Neural cell (in vitro differentiated cells): ENCODE measurements at regions not wholly inside any gene's neighbourhood (a gene's known extent, or its start where the extent isn't known, plus 50 kb on each side); places are given as distances from the start of the nearest gene placed in this dataset.

Source experiments
- EP300 ChIP-seq: fragments of 450-650 bp; conservative IDR thresholded peaks from 2 replicates; pipeline ENCODE4 v1.6.1; 2014; ENCODE audit warnings: antibody characterized with exemption, mild to moderate bottlenecking, moderate library complexity; ENCODE audit not compliant: poor library complexity, severe bottlenecking
- EZH2 ChIP-seq: fragments of 200-600, 300-800 bp; shearing (Covaris generic), sonication (generic); IDR thresholded peaks from 2 replicates; pipeline ENCODE4 v1.6.1; 2014; ENCODE audit warnings: antibody characterized with exemption, low read length, borderline replicate concordance, mild to moderate bottlenecking; ENCODE audit not compliant: insufficient read depth, poor library complexity, severe bottlenecking
- MXI1 ChIP-seq: fragments of 450-650 bp; conservative IDR thresholded peaks from 2 replicates; pipeline ENCODE4 v1.6.1; 2014; ENCODE audit warnings: antibody characterized with exemption, mild to moderate bottlenecking; ENCODE audit not compliant: poor library complexity, severe bottlenecking
- POLR2AphosphoS5 ChIP-seq: IDR thresholded peaks from 2 replicates; pipeline ENCODE4 v1.6.1; 2012
- RAD21 ChIP-seq: fragments of 450-650 bp; conservative IDR thresholded peaks from 2 replicates; pipeline ENCODE4 v1.6.1; 2014; ENCODE audit warnings: antibody characterized with exemption, mild to moderate bottlenecking, moderate library complexity
- TAF1 ChIP-seq: IDR thresholded peaks from 2 replicates; pipeline ENCODE4 v1.6.1; 2012; ENCODE audit warnings: low read depth
- TF ChIP-seq, protein P1 (sequence below): fragments of 450-650 bp; IDR thresholded peaks from 2 replicates; pipeline ENCODE4 v1.5.1; 2014; ENCODE audit warnings: antibody characterized with exemption, mild to moderate bottlenecking, moderate library complexity; ENCODE audit not compliant: poor library complexity, severe bottlenecking
- TF ChIP-seq, protein P2 (sequence below): IDR thresholded peaks from 2 replicates; pipeline ENCODE4 v1.6.1; 2012; ENCODE audit warnings: borderline replicate concordance

DNA sequence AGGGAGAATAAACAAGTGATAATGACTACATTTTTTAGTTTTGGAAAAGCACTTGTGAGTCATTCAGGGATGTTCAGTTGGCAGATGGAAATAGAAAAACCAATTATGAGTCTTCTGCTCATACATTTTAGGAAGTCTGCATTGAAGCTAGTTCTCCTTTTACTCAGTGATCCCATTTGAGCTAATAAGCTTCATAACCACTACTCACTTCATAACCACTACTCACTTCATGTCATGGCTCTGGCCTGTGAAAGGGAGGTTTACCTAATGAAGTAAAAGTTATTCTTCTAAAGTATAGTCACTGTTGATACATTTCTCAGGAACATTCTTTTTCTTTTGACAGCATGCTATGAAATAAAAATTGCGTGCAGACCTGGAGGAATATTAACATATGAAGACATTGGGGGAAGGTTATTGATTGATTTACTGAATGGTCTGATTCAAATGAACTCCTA lies 948.7 kb downstream of the TSN start:
- TF ChIP-seq MXI1 (no peak), RAD21 (no peak), EP300 (no peak), POLR2AphosphoS5 (no peak), TAF1 (no peak), EZH2 (no peak)
- TF ChIP-seq, protein P1, sequence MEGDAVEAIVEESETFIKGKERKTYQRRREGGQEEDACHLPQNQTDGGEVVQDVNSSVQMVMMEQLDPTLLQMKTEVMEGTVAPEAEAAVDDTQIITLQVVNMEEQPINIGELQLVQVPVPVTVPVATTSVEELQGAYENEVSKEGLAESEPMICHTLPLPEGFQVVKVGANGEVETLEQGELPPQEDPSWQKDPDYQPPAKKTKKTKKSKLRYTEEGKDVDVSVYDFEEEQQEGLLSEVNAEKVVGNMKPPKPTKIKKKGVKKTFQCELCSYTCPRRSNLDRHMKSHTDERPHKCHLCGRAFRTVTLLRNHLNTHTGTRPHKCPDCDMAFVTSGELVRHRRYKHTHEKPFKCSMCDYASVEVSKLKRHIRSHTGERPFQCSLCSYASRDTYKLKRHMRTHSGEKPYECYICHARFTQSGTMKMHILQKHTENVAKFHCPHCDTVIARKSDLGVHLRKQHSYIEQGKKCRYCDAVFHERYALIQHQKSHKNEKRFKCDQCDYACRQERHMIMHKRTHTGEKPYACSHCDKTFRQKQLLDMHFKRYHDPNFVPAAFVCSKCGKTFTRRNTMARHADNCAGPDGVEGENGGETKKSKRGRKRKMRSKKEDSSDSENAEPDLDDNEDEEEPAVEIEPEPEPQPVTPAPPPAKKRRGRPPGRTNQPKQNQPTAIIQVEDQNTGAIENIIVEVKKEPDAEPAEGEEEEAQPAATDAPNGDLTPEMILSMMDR, result no peak
- TF ChIP-seq, protein P2, sequence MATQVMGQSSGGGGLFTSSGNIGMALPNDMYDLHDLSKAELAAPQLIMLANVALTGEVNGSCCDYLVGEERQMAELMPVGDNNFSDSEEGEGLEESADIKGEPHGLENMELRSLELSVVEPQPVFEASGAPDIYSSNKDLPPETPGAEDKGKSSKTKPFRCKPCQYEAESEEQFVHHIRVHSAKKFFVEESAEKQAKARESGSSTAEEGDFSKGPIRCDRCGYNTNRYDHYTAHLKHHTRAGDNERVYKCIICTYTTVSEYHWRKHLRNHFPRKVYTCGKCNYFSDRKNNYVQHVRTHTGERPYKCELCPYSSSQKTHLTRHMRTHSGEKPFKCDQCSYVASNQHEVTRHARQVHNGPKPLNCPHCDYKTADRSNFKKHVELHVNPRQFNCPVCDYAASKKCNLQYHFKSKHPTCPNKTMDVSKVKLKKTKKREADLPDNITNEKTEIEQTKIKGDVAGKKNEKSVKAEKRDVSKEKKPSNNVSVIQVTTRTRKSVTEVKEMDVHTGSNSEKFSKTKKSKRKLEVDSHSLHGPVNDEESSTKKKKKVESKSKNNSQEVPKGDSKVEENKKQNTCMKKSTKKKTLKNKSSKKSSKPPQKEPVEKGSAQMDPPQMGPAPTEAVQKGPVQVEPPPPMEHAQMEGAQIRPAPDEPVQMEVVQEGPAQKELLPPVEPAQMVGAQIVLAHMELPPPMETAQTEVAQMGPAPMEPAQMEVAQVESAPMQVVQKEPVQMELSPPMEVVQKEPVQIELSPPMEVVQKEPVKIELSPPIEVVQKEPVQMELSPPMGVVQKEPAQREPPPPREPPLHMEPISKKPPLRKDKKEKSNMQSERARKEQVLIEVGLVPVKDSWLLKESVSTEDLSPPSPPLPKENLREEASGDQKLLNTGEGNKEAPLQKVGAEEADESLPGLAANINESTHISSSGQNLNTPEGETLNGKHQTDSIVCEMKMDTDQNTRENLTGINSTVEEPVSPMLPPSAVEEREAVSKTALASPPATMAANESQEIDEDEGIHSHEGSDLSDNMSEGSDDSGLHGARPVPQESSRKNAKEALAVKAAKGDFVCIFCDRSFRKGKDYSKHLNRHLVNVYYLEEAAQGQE, result no peak
